ENCODE measurements at regions not wholly inside any gene's neighbourhood (a gene's known extent, or its start where the extent isn't known, plus 50 kb on each side); places are given as distances from the start of the nearest gene placed in this dataset.

DNA sequence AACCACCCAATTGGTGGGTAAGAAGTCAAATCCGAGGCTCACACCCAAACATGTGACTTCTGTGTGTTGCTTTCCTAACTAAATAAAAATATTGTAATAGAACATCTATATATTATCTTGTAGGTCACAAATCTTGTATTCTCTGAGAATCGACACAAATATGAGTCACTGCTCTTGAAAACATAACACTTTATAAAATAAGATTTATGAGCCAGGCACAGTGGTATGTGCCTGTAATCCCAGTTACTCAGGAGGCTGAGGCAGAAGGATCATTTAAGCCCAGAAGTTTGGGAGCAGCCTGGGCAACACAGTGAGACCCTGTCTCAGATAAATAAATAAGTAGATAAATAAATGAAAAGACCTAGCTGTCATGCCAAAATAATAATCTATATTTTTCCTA is 624.1 kb downstream of the ANXA1 start:
- no peaks in the 10 kb centered on the region for H3K9me3 ChIP-seq
- H3K27ac ChIP-seq (ENCODE audit: low read depth in 2 of 2, low read length in 1 of 2): no peak overlapping the region
- no peaks in the 10 kb centered on the region for H3K27me3 ChIP-seq (ENCODE audit: insufficient read depth)
- no peak overlapping the region for H3K4me2 ChIP-seq
- no peaks in the 10 kb centered on the region for H4K20me1 ChIP-seq (ENCODE audit: insufficient read depth)
- no peak overlapping the region for H3K4me3 ChIP-seq (ENCODE audit: low read depth in 2 of 2, low read length in 1 of 2)
- no peak for DNase-seq
- POLR2A ChIA-PET: no interaction called here
- no peaks in the 10 kb centered on the region for H3F3A ChIP-seq (replicated peaks; ENCODE audit: insufficient read depth)
- no peaks in the 10 kb centered on the region for H3K36me3 ChIP-seq (replicated peaks in 1 of 2; ENCODE audit: control insufficient read depth in 1 of 2, insufficient read depth in 2 of 2, low read length in 1 of 2)
- no peak overlapping the region for H3K9ac ChIP-seq
- H3K9me2 ChIP-seq: no peaks in the 10 kb centered on the region
- TF ChIP-seq, protein P1, sequence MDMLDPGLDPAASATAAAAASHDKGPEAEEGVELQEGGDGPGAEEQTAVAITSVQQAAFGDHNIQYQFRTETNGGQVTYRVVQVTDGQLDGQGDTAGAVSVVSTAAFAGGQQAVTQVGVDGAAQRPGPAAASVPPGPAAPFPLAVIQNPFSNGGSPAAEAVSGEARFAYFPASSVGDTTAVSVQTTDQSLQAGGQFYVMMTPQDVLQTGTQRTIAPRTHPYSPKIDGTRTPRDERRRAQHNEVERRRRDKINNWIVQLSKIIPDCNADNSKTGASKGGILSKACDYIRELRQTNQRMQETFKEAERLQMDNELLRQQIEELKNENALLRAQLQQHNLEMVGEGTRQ (IDR thresholded peaks at IDR 0.05; ENCODE audit: borderline replicate concordance, low read depth, low read length): no peak
- TF ChIP-seq MEF2A (IDR thresholded peaks at IDR 0.05; ENCODE audit: borderline replicate concordance, low read depth) (no peak), SIN3A (IDR thresholded peaks at IDR 0.05; ENCODE audit: borderline replicate concordance, low read depth, low read length) (no peak), FOSL2 (IDR thresholded peaks at IDR 0.05; ENCODE audit: borderline replicate concordance, low read depth) (no peak), NFIC (IDR thresholded peaks at IDR 0.05; ENCODE audit: borderline replicate concordance) (no peak), NRF1 (IDR thresholded peaks at IDR 0.05; ENCODE audit: low read depth, low read length) (no peak), EZH2phosphoT487 (IDR thresholded peaks at IDR 0.05; ENCODE audit: borderline replicate concordance, low read depth) (no peak)
- TF ChIP-seq, protein P2, sequence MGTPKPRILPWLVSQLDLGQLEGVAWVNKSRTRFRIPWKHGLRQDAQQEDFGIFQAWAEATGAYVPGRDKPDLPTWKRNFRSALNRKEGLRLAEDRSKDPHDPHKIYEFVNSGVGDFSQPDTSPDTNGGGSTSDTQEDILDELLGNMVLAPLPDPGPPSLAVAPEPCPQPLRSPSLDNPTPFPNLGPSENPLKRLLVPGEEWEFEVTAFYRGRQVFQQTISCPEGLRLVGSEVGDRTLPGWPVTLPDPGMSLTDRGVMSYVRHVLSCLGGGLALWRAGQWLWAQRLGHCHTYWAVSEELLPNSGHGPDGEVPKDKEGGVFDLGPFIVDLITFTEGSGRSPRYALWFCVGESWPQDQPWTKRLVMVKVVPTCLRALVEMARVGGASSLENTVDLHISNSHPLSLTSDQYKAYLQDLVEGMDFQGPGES (IDR thresholded peaks at IDR 0.05; ENCODE audit: low read depth, low read length): no peak
- TF ChIP-seq, protein P3, sequence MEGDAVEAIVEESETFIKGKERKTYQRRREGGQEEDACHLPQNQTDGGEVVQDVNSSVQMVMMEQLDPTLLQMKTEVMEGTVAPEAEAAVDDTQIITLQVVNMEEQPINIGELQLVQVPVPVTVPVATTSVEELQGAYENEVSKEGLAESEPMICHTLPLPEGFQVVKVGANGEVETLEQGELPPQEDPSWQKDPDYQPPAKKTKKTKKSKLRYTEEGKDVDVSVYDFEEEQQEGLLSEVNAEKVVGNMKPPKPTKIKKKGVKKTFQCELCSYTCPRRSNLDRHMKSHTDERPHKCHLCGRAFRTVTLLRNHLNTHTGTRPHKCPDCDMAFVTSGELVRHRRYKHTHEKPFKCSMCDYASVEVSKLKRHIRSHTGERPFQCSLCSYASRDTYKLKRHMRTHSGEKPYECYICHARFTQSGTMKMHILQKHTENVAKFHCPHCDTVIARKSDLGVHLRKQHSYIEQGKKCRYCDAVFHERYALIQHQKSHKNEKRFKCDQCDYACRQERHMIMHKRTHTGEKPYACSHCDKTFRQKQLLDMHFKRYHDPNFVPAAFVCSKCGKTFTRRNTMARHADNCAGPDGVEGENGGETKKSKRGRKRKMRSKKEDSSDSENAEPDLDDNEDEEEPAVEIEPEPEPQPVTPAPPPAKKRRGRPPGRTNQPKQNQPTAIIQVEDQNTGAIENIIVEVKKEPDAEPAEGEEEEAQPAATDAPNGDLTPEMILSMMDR (IDR thresholded peaks at IDR 0.05): no peak
- 17% methylated on average over 2 of the region's 2 CpGs for WGBS (ENCODE audit: low lambda C conversion rate)
- H2AFZ ChIP-seq (ENCODE audit: low read depth): no peak overlapping the region
- CTCF ChIA-PET: interaction anchor here (1.2 kb wide), 1 partner anchor 73 kb away, joined by 5 read pairs; no protein-coding TSS in a partner anchor
- H3K4me1 ChIP-seq (ENCODE audit: control insufficient read depth in 1 of 2, insufficient read depth in 2 of 2, low read depth in 1 of 2, low read length in 1 of 2): no peaks in the 10 kb centered on the region
- no peaks in the 10 kb centered on the region for H3K79me2 ChIP-seq (ENCODE audit: insufficient read depth)

DNA sequence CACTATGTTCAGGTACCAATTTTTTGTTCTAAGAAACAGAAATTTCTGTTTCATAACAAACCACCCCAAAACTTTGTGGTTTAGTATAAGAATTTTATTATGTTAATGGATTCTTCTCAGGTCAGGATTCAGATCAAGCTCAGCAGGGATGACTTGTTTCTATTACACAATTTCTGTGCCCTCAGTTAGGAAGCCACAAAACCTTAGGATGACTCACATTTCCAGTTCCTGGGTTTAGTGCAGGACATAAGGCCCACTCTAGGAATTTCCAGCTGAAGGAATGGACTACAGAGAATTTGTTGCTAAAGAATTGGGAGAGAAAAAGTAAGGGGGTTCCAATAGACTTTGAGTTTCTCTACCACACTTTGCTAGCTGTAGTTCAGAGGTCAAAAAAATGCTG is 629.3 kb downstream of the ANXA1 start:
- H2AFZ ChIP-seq (ENCODE audit: low read depth): no peak overlapping the region
- no peaks in the 10 kb centered on the region for H3F3A ChIP-seq (replicated peaks; ENCODE audit: insufficient read depth)
- no peak overlapping the region for H3K4me3 ChIP-seq (ENCODE audit: low read depth in 2 of 2, low read length in 1 of 2)
- no peak overlapping the region for H3K4me2 ChIP-seq
- no peaks in the 10 kb centered on the region for H3K36me3 ChIP-seq (replicated peaks in 1 of 2; ENCODE audit: control insufficient read depth in 1 of 2, insufficient read depth in 2 of 2, low read length in 1 of 2)
- DNase-seq: no peak
- no peak overlapping the region for H3K27ac ChIP-seq (ENCODE audit: low read depth in 2 of 2, low read length in 1 of 2)
- ChIA-PET POLR2A (no interaction called here), CTCF (no interaction called here)
- no peaks in the 10 kb centered on the region for H3K9me3 ChIP-seq
- no peaks in the 10 kb centered on the region for H3K79me2 ChIP-seq (ENCODE audit: insufficient read depth)
- no peaks in the 10 kb centered on the region for H3K9me2 ChIP-seq
- no peaks in the 10 kb centered on the region for H4K20me1 ChIP-seq (ENCODE audit: insufficient read depth)
- no peaks in the 10 kb centered on the region for H3K4me1 ChIP-seq (ENCODE audit: control insufficient read depth in 1 of 2, insufficient read depth in 2 of 2, low read depth in 1 of 2, low read length in 1 of 2)
- H3K9ac ChIP-seq: no peak overlapping the region
- no peaks in the 10 kb centered on the region for H3K27me3 ChIP-seq (ENCODE audit: insufficient read depth)
- TF ChIP-seq, protein P3 (IDR thresholded peaks at IDR 0.05): no peak
- no peak for TF ChIP-seq GATA2 (CRISPR knock-in tag; IDR thresholded peaks at IDR 0.05)
- no peak for TF ChIP-seq RXRA (IDR thresholded peaks at IDR 0.05; ENCODE audit: borderline replicate concordance, low read depth)
- no peak for TF ChIP-seq CHD2 (IDR thresholded peaks at IDR 0.05; ENCODE audit: low read length, partially characterized antibody)
- TF ChIP-seq MEF2A (IDR thresholded peaks at IDR 0.05; ENCODE audit: borderline replicate concordance, low read depth): no peak
- no peak for TF ChIP-seq TCF12 (IDR thresholded peaks at IDR 0.05)
- no peak for TF ChIP-seq MXI1 (IDR thresholded peaks at IDR 0.05; ENCODE audit: low read depth, low read length)
- no peak for TF ChIP-seq POLR2AphosphoS5 (IDR thresholded peaks at IDR 0.05; ENCODE audit: low read depth, low read length)
- no peak for TF ChIP-seq FOXM1 (IDR thresholded peaks at IDR 0.05; ENCODE audit: low read depth)
- no peak for TF ChIP-seq EZH2phosphoT487 (IDR thresholded peaks at IDR 0.05; ENCODE audit: borderline replicate concordance, low read depth)
- TF ChIP-seq EP300 (IDR thresholded peaks at IDR 0.05; ENCODE audit: borderline replicate concordance in 1 of 2, low read depth in 1 of 2, low read length in 1 of 2): no peak
- TF ChIP-seq, protein P1 (IDR thresholded peaks at IDR 0.05; ENCODE audit: borderline replicate concordance, low read depth, low read length): no peak
- no peak for TF ChIP-seq YY1 (IDR thresholded peaks at IDR 0.05; ENCODE audit: low read depth)
- TF ChIP-seq, protein P4, sequence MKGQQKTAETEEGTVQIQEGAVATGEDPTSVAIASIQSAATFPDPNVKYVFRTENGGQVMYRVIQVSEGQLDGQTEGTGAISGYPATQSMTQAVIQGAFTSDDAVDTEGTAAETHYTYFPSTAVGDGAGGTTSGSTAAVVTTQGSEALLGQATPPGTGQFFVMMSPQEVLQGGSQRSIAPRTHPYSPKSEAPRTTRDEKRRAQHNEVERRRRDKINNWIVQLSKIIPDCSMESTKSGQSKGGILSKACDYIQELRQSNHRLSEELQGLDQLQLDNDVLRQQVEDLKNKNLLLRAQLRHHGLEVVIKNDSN (IDR thresholded peaks at IDR 0.05; ENCODE audit: borderline replicate concordance, low read depth): no peak
- no peak for TF ChIP-seq SMC3 (IDR thresholded peaks at IDR 0.05; ENCODE audit: low read depth, low read length)

All from SK-N-SH (cell line).